Sigmoid colon (tissue), 4 donors: ENCODE measurements at regions not wholly inside any gene's neighbourhood (a gene's known extent, or its start where the extent isn't known, plus 50 kb on each side); places are given as distances from the start of the nearest gene placed in this dataset.

Experiments
- POLR2A ChIP-seq, 2 donors: fragments of 450-650 bp; IDR thresholded peaks; one replicate each; pipeline ENCODE4 v1.6.1; 2016; ENCODE audit warnings: antibody characterized with exemption in 2 of 2, mild to moderate bottlenecking in 2 of 2, moderate library complexity in 2 of 2
- POLR2AphosphoS5 ChIP-seq, 4 donors: sonication (generic); formaldehyde crosslinking; IDR thresholded peaks; one replicate each; pipeline ENCODE4 v1.6.1; 2017; ENCODE audit warnings: antibody characterized with exemption in 4 of 4

DNA sequence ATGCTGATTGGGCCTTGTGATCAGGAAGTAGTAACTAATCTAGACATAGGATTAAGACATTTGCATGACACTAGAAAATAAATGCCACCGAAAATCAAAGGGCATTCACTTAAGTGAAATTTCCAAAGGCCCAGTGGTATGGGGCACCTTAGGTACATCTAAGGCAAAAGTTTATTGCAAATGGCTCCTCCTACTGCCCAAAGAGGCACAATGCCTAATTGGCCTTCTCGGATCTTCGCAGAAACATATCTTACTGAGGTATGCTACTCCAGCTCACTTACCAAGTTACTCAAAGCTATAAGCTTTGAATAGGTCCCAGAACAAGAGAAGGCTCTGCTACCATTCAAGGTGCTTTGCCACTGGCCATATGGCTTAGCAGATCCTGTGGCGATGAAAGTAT lies 174.8 kb upstream of the CXCL13 start:
- no peak for TF ChIP-seq POLR2AphosphoS5 (IDR thresholded peaks at IDR 0.05)
- TF ChIP-seq POLR2A (IDR thresholded peaks at IDR 0.05), result no peak
